ENCODE measurements at regions not wholly inside any gene's neighbourhood (a gene's known extent, or its start where the extent isn't known, plus 50 kb on each side); places are given as distances from the start of the nearest gene placed in this dataset.

DNA sequence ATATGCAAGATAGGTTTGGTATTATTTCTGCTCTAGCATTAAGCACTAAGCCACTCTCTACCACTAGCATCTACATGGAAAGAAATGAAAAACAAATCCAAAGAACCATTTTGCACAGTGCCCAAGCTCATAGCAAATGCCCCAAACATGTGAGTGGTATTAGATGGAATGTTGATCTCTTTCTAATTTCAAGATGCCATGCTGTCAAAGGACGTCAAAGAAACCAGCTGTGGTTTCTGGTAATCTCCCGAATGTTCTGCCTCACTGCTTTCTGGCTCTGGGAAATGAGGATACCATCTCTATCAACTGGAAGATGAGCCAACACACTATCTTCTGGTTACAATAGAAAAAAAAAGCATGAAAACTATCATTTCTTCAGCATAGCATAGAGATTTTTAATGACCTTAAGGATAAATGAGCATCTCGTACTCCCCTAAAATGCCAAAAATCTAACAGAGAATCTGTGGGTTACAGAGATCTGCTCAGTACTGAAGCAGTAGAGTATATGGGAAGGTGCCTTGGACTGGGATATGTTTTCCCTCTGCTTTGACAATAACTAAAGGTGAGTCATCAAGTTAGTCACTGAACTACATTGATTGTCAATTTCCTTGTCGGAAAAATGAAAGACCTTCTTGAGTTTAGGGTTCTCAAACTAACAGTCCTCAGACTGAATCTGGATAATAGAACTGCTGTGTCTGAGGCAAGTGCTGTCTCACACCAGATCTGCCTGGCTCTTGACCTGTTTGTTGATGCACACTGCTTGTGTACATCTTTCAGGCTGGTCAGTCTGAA, 244.8 kb upstream of the NCKAP5 start:
- no peak for DNase-seq (ENCODE audit: low read depth)

DNA sequence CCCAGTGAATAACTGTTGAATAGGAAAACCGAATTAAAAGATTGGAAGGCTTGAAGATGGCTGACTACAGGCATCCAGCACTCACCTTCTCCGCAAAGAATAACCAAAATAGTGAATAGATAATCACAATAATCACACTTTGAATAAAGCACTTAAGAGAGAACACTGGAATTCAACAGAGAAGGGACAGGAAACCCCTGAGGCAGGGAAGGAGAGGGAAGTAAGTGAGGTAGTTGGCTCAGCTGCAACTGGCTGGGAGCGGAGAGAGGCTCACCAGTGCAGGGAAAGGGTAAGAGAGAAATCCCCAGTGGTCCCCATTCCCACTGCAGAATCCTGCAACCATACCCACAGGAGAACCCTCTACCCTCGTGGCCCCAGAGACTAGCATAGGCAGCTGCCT, 246.6 kb upstream of the NCKAP5 start:
- DNase-seq (ENCODE audit: low read depth), result no peak

DNA sequence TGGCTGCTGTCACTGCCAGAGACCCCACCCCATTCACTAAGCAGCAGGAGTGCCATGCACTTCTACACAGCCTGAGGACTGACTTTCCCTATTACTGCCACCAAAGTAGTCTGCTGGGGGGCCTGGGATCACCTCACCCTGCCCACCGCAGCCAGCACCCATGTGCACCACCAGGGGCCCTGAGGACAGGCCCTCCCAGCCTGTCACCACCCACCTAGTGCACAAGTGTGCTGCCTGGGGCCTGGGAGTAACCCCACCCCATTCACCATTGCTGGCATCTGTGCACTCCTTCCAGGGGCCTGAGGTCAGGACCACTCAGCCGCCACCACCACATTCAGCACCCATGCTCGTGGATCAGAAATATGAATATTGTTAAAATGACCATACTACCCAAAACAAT, 247.8 kb upstream of the NCKAP5 start:
- no peak for DNase-seq (ENCODE audit: low read depth)

DNA sequence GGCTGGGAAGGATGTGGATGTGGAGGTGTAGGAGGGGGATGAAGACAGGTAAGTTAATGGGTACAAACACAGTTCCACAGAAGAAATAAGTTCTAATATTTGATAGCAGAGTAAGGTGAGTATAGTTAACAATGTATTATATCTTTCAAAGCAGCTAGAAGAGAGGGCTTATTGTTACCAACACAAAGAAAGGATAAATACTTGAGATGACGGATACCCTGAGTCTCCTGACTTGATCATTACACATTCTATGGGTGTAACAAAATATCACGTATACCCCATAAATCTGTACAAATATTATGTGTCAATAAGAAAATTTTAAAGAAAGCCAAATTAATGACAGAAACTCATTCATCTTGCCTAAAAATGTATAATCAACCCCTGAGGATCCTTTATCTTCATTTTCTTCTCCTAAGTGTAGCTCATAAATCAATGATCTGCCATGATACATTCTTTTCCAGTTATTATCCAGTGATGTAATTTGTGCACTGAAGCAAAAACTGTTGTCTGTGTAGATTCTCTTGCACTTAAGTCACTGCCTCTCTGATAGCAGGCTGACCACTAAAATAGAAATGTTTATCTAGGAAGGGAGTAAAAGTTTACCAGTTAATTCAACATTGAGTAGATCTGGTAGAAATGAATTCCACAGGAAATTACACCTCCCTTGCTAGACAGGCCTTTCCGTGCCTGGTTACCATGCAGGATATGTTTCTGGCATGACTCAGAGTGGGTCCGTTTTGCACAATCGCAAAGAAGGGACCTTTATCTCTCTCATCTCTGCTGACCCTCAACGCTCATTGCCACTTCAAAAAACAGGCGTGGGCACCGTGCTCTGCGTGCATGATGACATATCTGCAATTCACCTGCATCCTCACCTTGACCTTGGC, 249.7 kb upstream of the NCKAP5 start:
- DNase-seq (ENCODE audit: low read depth), result peak; percentile 97

DNA sequence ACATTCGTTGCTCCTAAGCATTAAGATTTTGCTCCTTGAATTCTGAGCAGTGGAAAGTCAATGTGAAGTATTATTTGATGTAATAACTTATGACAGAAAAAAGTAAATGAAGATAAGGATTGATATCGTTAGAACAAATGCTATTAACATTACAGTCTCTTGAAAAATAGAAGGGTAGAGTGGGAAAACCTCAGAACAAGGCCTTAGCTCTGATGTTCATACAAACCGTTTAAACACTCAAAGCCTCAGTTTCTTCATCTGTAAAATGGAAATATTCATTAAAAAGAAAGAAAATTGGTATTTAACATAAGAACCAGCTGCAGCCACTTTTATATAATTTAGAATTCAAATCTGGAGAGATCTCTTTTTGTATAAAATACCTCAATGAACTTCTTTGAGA, 250.4 kb upstream of the NCKAP5 start:
- DNase-seq (ENCODE audit: low read depth), result no peak

DNA sequence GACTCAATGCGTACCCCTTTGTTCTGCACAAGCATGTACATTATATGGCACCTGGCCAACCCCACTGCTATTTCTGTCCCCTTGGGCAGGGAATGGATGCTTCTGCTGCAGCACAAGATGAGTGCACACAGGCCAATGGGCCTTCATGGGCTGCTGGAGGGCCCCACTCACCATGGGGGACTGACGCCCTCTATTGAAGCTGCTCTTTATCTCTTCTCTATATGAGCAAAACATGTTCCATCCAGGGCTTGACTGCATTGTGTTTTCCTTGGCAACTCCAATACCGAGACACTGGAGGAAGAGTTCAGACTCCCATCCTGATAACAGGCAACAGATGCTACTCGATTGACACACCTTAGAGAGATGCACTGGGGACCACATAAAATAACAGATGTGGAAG, 251.6 kb upstream of the NCKAP5 start:
- DNase-seq (ENCODE audit: low read depth), result no peak

DNA sequence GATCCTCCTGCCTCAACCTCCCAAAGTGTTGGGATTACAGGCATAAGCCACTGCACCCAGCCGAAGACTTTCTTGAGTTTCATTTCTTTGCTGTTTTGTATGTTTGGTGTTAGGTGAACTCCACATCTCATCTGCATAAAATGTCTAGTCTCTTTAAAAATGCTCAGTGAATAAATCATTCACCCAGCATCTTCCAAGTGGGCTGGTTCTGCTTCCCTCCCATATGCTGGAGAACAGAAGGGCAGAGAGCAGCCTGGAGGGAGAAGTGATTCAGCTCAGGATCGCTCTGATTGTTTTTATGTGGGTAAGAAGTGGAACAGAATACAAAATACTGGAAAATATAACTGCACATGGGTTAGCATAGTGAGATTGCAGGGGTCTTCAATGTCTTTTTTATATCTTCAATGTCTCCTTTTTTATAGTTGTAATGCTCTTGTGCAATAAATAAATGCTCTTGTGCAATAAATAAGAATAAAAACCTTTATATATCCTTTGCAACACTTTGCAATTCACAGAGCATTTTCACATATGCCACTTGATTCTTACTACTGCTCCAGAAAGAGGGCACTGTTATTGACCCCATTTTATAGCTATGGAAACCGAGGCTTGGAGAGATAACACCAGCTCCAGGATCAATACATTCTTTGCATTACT, 253.0 kb upstream of the NCKAP5 start:
- no peak for DNase-seq (ENCODE audit: low read depth)

DNA sequence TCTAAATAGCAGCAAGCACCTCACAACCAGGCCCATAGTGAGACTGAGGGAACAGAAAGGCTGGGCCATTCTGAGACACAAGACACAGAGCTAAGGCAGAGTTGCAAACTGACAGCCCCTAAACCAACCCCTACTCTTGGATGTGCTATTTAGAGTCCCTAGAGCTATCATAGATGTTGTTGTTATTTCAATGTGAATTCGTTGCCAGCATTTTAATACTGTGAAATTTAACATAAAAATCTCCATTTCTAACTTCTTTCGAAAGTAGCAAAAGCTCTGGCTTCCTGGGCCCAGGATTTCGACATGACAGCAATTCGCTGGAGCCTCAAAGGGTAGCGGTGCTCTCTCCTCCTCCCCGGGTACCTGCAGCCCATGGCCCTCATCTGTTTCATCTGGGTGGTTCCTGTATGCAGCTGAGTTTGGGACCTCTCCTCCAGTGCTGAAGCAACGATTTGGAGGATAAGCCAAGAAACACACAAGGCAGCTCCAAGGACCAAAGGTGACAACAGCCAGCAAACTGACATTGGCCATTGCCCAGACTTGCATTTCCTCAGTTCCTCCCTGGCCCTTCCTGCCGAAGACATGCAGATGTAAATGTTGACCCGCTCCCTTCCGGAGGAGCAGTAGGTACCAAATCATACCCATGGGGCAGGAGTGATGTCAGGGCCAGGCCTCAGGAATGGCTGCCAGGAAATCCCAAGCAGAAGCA, 254.4 kb upstream of the NCKAP5 start:
- DNase-seq (ENCODE audit: low read depth), result no peak

DNA sequence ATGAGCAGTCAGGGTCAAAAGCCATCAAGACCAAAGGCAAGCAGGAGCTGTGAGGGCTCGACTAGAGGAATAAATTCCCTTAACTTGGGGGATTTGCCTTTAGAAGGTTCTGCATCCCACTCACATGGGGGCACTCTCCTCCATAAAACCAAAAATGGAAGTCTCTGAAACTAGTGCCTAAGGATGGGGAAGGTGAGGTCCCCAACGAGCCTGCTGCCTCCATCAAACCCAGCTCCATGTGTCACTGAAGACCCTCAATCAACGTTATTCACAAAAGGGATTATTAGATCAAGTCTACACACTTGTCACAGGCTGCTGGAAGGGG, 254.9 kb upstream of the NCKAP5 start:
- DNase-seq (ENCODE audit: low read depth), result no peak

DNA sequence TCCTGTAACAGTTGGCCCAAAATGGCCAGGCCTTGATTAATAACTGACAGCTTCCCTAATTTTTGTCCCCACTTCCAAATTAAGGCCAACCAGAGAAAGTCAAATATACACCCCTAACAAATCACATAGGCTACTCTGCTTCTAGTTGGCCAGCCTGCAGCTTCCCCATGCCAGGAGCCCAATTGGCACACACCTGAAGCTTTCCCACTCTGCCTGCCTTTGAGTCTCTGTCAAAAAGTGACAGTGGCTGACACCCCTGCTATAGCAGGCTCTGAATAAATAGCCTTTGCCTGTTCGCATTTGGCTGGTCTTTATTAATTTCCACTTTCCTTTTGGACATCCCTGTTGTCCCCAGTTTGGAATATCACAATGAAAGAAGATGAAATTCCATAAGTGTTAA, 256.6 kb upstream of the NCKAP5 start:
- DNase-seq (ENCODE audit: low read depth), result no peak

DNA sequence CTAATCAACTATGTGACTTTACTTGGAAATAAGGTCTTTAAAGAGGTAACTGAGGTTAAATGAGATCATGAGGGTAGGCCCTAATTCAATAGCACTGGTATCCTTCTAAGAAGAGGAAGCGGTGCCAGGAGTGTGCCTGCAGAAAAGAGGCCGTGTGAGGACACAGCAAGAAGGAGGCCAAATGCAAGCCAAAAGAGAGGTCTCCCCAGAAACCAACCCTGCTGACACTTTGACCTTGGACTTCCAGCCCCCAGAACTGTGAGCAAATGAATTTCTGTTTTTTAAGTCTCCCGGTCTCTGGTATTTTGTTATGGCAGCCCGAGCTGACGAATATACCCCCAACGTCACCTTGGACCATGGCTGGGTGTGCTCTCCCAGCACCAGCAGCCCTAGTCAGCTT, 257.5 kb upstream of the NCKAP5 start:
- DNase-seq (ENCODE audit: low read depth), result no peak

DNA sequence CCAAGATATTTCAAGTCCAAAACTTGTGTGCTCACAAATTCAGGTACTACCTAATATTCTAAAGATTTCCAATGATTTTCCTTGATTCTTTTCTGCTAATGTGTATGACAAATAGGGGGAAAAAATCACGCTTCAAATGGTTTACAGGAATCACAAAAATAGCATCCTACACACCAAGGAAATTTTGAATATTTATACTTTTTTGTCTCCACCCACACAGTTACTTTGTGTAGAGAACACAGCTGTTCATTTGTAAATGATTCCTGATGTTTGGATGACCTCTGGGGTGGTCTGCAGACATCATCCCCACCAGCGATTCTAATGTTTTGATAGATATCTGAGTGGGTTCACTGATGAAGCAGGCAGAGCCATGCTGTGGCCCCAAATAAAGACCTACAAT, 260.6 kb upstream of the NCKAP5 start:
- DNase-seq (ENCODE audit: low read depth), result no peak

DNA sequence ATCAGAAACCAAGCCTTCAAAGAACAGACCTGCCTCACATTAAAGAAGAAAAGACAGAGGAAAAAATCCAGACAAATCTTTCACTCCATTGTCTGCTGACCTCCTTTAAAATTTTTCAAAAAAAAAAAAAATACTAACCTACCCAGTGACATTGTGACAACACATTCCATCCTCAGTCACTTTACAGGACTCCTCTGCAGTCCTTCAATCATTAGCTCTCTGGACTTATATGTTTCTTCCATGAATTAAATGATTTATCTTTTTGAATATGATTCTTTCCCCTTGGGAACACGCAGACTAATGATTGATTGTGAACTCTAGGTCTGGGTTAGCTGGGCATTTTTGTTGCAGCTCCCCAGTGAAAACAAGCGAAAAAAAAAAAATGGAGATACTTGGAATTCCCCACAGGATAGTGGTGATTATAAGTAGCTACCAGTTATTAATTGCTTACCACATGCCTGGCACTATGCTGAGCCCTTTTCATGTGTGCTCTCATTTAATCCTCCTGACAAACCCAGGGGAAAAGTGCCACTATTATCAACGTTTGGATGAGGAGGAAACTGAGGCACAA, 261.3 kb upstream of the NCKAP5 start:
- DNase-seq (ENCODE audit: low read depth), result no peak

DNA sequence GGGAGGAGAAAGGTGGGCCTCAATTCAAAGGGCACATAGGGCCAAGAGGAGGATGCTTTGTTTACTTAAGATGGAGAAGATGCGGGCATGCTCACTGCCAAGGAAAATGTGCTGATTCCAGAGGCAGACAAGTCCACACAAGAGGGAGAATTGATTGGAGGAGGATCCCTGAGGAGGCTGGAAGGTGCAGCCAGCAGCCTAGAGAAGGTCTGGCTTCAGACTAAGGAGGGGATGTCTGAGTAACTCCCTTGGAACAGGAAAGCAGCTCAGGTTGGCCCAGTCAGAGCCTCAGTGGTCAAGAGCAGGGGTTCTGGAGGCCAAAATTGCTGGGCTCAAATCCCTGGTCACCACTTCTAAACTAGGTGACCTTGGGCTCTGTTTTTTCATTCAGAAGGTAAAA, 265.5 kb upstream of the NCKAP5 start:
- DNase-seq (ENCODE audit: low read depth), result no peak

DNA sequence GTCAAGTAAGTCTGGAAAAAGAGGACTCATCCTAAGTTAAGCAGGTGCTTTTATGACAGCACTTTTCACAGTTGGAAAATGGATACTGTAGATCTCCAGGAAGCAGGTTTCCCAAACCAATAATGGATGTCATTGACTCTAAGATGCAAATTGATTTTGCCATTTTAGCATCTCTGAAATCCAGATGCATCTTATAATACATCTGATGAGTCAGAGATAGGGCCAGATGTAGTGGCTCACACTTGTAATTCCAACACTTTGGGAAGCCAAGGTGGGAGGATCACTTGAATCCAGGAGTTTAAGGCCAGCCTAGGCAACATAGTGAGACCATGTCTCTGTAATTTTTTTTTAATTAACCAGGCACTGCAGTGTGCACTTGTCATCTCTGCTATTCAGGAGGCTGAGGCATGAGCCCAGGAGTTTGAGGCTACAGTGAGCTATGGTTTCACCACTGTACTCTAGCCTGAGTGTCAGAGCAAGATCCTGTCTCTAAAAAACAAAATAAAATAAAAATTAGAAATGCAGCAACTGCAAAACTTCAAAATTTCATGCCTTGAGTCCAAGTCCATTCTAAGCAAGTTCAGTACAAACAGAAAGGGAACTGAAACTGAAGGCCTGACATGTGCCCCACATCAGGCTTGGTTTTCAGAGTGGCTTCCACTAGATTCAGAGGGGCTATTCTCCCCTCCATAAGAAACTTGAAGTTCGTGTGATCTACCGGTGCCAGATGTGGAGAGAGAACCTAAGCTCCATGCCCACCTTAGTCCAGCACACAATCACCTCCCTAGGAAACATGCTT, 267.8 kb upstream of the NCKAP5 start:
- no peak for DNase-seq (ENCODE audit: low read depth)

DNA sequence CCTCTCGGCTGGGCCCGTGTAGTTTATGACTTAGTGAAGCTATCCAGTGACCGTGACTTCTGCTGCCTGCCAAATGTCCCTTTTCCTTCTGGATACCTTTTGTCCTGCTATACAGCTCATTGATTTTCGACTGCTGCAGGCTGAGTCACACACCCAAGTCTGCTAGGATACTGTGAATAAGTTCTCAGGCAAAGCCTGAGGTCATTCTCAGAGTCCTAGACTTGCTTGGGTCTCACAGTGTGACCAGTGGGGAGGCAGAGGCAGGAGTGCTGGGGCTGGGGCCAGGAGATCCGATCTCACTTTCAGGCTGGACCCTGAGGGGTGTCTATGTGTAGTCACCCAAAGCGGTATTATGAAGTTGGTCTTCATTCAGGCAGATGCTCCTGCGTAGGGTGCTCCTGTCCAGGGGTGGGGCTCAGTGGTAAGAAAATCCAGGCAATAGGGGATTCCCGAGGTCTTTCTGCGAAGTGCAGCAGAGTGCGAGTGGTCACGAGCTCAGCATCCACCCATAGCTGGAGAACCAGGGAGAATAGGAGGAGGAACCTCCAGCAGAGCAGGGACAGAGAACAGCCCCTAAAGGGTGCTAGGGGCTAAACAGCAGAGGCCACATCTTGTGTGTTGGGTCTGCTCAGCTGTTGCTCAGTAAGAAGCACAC, 268.6 kb upstream of the NCKAP5 start:
- DNase-seq (ENCODE audit: low read depth), result no peak

DNA sequence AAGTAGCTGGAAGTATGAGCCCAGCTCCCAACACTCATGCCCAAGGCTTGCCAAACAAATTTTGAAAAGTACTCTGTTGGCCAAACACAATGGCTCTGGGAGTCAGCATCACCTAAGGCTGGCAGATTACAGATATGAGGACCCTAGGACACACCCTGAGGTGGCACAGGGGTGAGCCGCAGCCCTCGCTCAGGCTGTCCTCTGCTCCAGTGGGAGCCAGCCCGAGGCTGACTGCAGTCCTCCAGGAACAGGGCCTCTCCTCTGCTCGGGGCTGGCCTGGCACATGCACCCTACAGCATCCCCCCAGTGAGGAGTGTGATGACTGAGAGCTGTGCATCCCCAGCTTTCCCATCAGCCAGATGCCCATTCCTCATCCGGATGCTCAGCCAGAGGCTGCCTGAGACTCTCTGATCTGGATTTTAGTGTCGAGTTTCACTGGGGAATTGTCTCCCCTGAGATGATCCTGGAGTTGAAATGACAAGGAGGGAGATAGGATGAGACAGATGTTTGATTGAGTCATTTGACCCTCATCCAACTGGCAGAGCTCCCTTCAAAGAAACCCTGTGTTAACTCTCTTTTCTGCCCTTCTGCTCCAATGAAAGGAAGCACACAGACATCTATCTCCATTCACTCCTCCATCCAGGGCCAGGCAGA, 269.3 kb upstream of the NCKAP5 start:
- peak; percentile 70 for DNase-seq (ENCODE audit: low read depth)

DNA sequence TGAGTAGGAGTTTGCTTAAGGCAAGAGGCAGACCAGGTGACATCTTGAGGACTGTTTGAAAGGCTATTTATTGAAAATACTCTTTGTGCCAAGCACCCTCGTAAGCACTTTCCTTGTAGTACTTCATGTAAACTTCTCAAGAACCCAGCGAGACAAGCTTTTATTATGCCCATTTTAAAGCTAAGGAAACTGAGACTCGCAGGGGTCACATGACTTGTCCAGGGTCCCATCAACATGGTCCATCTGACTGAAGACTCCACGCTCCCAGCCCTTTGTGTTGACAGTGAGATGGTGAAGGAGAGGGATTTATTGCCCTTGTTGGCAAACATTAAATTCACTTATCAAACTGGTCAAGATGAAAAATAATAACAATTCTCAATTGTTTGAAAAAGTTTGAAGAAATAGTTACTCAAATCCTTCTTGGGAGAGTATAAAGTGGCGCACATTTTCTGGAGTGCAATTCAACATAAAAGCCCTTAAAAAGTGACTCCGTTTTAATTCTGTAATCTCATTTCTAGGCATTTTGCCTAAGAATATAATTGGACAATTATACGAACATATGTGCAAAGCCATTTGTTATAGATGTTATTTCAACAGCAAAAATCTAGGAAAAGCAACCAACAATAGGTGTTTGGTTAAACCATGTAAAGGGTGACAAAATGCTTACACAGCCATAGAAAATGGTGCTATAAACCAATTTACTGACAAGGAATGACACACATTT, 270.5 kb upstream of the NCKAP5 start:
- no peak for DNase-seq (ENCODE audit: low read depth)

DNA sequence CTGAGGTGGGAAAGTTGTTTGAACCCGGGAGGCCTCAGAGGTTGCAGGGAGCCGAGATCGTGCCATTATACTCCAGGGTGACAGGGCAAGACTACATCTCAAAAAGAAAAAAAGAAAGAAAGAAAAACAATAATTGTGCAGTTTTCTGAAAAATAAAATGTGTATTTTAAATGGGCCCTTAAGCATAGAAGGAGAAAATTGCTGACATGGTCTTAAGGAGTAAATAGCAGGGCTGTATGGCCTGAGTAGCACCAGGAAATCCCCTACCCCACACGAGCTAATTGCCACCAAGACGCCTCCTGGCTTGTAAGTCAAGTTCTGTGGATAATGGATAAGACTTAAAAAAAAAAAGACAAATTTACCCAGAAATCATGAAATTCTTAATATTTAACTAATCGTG, 271.4 kb upstream of the NCKAP5 start:
- no peak for DNase-seq (ENCODE audit: low read depth)

DNA sequence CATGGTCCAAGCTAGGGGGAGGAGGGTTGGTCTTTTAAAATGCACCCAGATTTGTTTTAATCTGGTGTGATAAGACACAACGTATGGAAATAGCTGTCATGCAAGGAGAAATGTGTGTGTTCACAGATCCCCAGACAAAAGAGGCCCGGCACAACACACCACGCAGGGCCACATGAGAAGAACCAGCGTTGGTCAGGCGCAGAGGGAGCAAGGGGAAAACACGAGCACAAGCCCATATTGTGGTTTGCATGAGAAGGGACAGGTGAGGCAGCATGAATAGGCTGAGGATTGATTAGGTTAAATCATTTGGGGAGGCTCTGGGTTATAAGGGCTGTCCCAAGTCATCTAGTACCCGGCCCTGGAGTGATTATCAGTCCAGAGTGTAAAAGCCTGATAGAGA, 272.5 kb upstream of the NCKAP5 start:
- DNase-seq (ENCODE audit: low read depth), result no peak

All from HS-5 (cell line).